H1 (cell line): ENCODE measurements at regions not wholly inside any gene's neighbourhood (a gene's known extent, or its start where the extent isn't known, plus 50 kb on each side); places are given as distances from the start of the nearest gene placed in this dataset.

Source experiments
- CREB1 ChIP-seq: IDR thresholded peaks from 2 replicates; pipeline ENCODE4 v1.6.1; 2012; ENCODE audit warnings: inconsistent platforms
- CTBP2 ChIP-seq: IDR thresholded peaks from 2 replicates; pipeline ENCODE4 v1.7.0; 2011; ENCODE audit warnings: borderline replicate concordance, mild to moderate bottlenecking, moderate library complexity, mixed read lengths, low read length; ENCODE audit not compliant: insufficient read depth, insufficient read length
- GABPA ChIP-seq: IDR thresholded peaks from 2 replicates; pipeline ENCODE4 v1.6.1; 2011; ENCODE audit warnings: mild to moderate bottlenecking, low read length, moderate library complexity, borderline replicate concordance; ENCODE audit not compliant: insufficient read depth
- SIN3A ChIP-seq, 2 experiments: IDR thresholded peaks in 1 of 2; conservative IDR thresholded peaks in 1 of 2; 2 replicates each; pipeline ENCODE4 v1.6.1; 2011 to 2012; ENCODE audit warnings: low read length in 2 of 2, improper control_type of control experiment in 1 of 2, low read depth in 1 of 2, mild to moderate bottlenecking in 1 of 2
- SP1 ChIP-seq: IDR thresholded peaks from 2 replicates; pipeline ENCODE4 v1.6.1; 2011; ENCODE audit warnings: low read depth, low read length

GRCh38 chr22:47592791-47593190 is 830.3 kb downstream of the TBC1D22A start (continued):
- TF ChIP-seq CTBP2: no peak
- no peak for TF ChIP-seq SIN3A (conservative IDR thresholded peaks at IDR 0.05 in 1 of 2, IDR thresholded peaks at IDR 0.05 in 1 of 2; ENCODE audit: low read depth in 1 of 2, low read length in 2 of 2)
- no peak for TF ChIP-seq CREB1
- no peak for TF ChIP-seq SP1
- TF ChIP-seq GABPA: no peak
